IMR-90 (cell line): ENCODE measurements at regions not wholly inside any gene's neighbourhood (a gene's known extent, or its start where the extent isn't known, plus 50 kb on each side); places are given as distances from the start of the nearest gene placed in this dataset.

Source experiments
- ATAC-seq: fragments of 200-7000 bp; cut with Tn5 transposase; 2 replicates; pipeline ENCODE4 v1.9.1; 2020; ENCODE audit warnings: low read depth, mild to moderate bottlenecking, moderate library complexity
- BruUV-seq: library from RNA; stranded (reverse); fragments of 400-500 nt; replicated peaks from 2 replicates; lab custom pipeline; 2021; lab: Mats Ljungman, UMichigan
- CTCF ChIA-PET: fragments of 300-600 bp; formaldehyde crosslinking; extraction: SDS; loops from one replicate; lab custom pipeline; 2021; ENCODE audit warnings: antibody characterized with exemption; lab: Yijun Ruan, JAX
- POLR2A ChIA-PET: fragments of 300-600 bp; sonication (Branson Sonifier 250); formaldehyde crosslinking; loops from one replicate; lab custom pipeline; 2022; ENCODE audit warnings: antibody characterized with exemption; ENCODE audit not compliant: unreplicated experiment; lab: Charles Lee
- DNase-seq: peaks from one replicate; pipeline ENCODE4 v3.0.0; 2013
- H2AFZ ChIP-seq: replicated peaks from 2 replicates; pipeline ENCODE3; 2013; ENCODE audit warnings: low read length, mild to moderate bottlenecking; ENCODE audit not compliant: poor library complexity
- H2AK5ac ChIP-seq: 2 replicates; pipeline ENCODE4 v1.6.1; 2013; ENCODE audit warnings: low read depth, low read length, inconsistent platforms
- H2AK9ac ChIP-seq: replicated peaks from 2 replicates; pipeline ENCODE3; 2013; ENCODE audit warnings: mild to moderate bottlenecking, low read depth, low read length, moderate library complexity; ENCODE audit not compliant: poor library complexity
- H2BK120ac ChIP-seq: 2 replicates; pipeline ENCODE4 v1.6.1; 2013; ENCODE audit warnings: low read depth, low read length, inconsistent platforms
- H2BK15ac ChIP-seq: 3 replicates; pipeline ENCODE4 v1.6.1; 2013; ENCODE audit warnings: low read depth, low read length, inconsistent platforms
- H2BK20ac ChIP-seq: 2 replicates; pipeline ENCODE4 v1.6.1; 2013; ENCODE audit warnings: low read depth, mild to moderate bottlenecking, inconsistent platforms, low read length, moderate library complexity
- H2BK5ac ChIP-seq: 2 replicates; pipeline ENCODE4 v1.6.1; 2013; ENCODE audit warnings: mild to moderate bottlenecking, low read depth, low read length, inconsistent platforms; ENCODE audit not compliant: poor library complexity, severe bottlenecking
- H3K14ac ChIP-seq: replicated peaks from 2 replicates; pipeline ENCODE4 v1.6.1; 2013; ENCODE audit warnings: low read depth, low read length, inconsistent platforms
- H3K18ac ChIP-seq: 2 replicates; pipeline ENCODE4 v1.6.1; 2013; ENCODE audit warnings: low read depth, low read length, control low read depth
- H3K23ac ChIP-seq: 2 replicates; pipeline ENCODE4 v1.6.1; 2013; ENCODE audit warnings: low read depth, low read length, inconsistent platforms
- H3K27ac ChIP-seq: 2 replicates; pipeline ENCODE4 v1.5.1; 2013; ENCODE audit warnings: mild to moderate bottlenecking, control low read depth, low read length; ENCODE audit not compliant: insufficient read depth
- H3K27me3 ChIP-seq: 2 replicates; pipeline ENCODE4 v1.6.1; 2013; ENCODE audit warnings: low read length; ENCODE audit not compliant: control insufficient read depth, insufficient read depth
- H3K36me3 ChIP-seq: 2 replicates; pipeline ENCODE4 v1.6.1; 2013; ENCODE audit warnings: low read length, mixed read lengths; ENCODE audit not compliant: control insufficient read depth, insufficient read depth
- H3K4ac ChIP-seq: 2 replicates; pipeline ENCODE4 v1.6.1; 2013; ENCODE audit warnings: low read depth, low read length, inconsistent platforms
- H3K4me1 ChIP-seq: 2 replicates; pipeline ENCODE4 v1.6.1; 2013; ENCODE audit warnings: low read length, mixed read lengths; ENCODE audit not compliant: control insufficient read depth, insufficient read depth
- H3K4me2 ChIP-seq: 2 replicates; pipeline ENCODE4 v1.6.1; 2013; ENCODE audit warnings: low read depth, mild to moderate bottlenecking, control low read depth, low read length, moderate library complexity
- H3K4me3 ChIP-seq: 2 replicates; pipeline ENCODE4 v1.5.1; 2013; ENCODE audit warnings: low read depth, mild to moderate bottlenecking, control low read depth, low read length, moderate library complexity; ENCODE audit not compliant: insufficient read depth
- H3K56ac ChIP-seq: 2 replicates; pipeline ENCODE4 v1.6.1; 2013; ENCODE audit warnings: low read length, inconsistent platforms; ENCODE audit not compliant: insufficient read depth; ENCODE audit errors: extremely low read depth
- H3K79me1 ChIP-seq, 2 experiments: 2 replicates each; pipeline ENCODE4 v1.6.1; 2013; ENCODE audit warnings: low read length in 2 of 2, inconsistent platforms in 1 of 2, low read depth in 1 of 2
- H3K9ac ChIP-seq: 2 replicates; pipeline ENCODE4 v1.6.1; 2013; ENCODE audit warnings: low read depth, low read length, control low read depth
- H3K9me1 ChIP-seq: 2 replicates; pipeline ENCODE4 v1.6.1; 2013; ENCODE audit warnings: low read length, inconsistent platforms; ENCODE audit not compliant: insufficient read depth
- H3K9me3 ChIP-seq: 2 replicates; pipeline ENCODE4 v1.6.1; 2013; ENCODE audit warnings: low read length; ENCODE audit not compliant: control insufficient read depth, insufficient read depth
- H4K20me1 ChIP-seq: 2 replicates; pipeline ENCODE4 v1.6.1; 2013; ENCODE audit warnings: low read length, inconsistent platforms; ENCODE audit not compliant: insufficient read depth
- H4K5ac ChIP-seq: 2 replicates; pipeline ENCODE4 v1.6.1; 2013; ENCODE audit warnings: mild to moderate bottlenecking, low read depth, low read length, control low read depth
- H4K8ac ChIP-seq, 2 experiments: 2 replicates each; pipeline ENCODE4 v1.6.1; 2013; ENCODE audit warnings: low read depth in 2 of 2, low read length in 2 of 2, control low read depth in 1 of 2, inconsistent platforms in 1 of 2
- H4K91ac ChIP-seq: 2 replicates; pipeline ENCODE4 v1.6.1; 2013; ENCODE audit warnings: low read depth, low read length, inconsistent platforms; ENCODE audit not compliant: insufficient read depth
- BHLHE40 ChIP-seq: fragments of 150-350 bp; IDR thresholded peaks from 2 replicates; pipeline ENCODE4 v1.6.1; 2016; ENCODE audit warnings: mild to moderate bottlenecking, low read depth, low read length
- WGBS, 2 experiments: methylation state at CpG; one replicate each; pipeline versions ENCODE4 v1.1.5 to v1.1.7; 2013; ENCODE audit warnings: missing lambda C conversion rate in 2 of 2; ENCODE audit not compliant: insufficient read length in 1 of 2; ENCODE audit errors: extremely low coverage in 2 of 2; 5-methylcytosine and 5-hydroxymethylcytosine counted together
- dilution Hi-C: fragments of 300-500 bp; cut with HindIII; formaldehyde crosslinking; loops from one replicate; pipeline ENCODE4 v1.14.3; 2018; ENCODE audit warnings: low sequenced_read_pairs; ENCODE audit not compliant: unreplicated experiment
- in situ Hi-C: fragments of 300-500 bp; cut with MboI; formaldehyde crosslinking; loops from 3 replicates; pipeline ENCODE4 v1.14.3; 2019; ENCODE audit warnings: low sequenced_read_pairs, inconsistent platforms, mixed read lengths
- intact Hi-C: fragments of 100-400 bp; cut with micrococcal nuclease; formaldehyde crosslinking; loops from 2 replicates; pipeline ENCODE4 v1.10.0; 2022

DNA sequence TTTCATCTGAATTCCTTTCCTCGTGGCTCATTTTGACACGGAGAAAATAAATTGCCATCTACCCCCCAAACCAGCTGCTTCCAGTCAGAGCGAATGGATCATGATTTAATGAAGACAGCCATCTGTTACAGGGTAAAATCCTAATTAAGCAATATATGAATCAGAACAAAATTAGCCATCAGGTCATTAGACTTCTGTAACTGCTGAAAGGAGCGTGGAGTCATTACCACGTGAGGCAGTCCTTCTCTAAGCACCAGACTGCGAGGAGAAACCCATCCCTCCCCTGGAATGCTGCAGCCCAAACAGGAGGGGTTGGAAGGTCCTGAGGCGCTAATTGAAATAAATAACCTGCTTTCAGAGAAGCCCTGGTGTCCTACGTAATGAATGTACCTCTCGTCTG, 51.1 kb upstream of the TCL1A start:
- no peak overlapping the region for H3K56ac ChIP-seq
- no peaks in the 10 kb centered on the region for H3K4me1 ChIP-seq
- no peak overlapping the region for H4K5ac ChIP-seq
- H2AK5ac ChIP-seq = no peak overlapping the region
- H2BK5ac ChIP-seq = no peak overlapping the region
- no peak overlapping the region for H3K4me2 ChIP-seq
- WGBS, 2 experiments = no CpG with 5 or more reads among the region's 9 CpGs
- H3K9ac ChIP-seq = no peak overlapping the region
- H2BK120ac ChIP-seq = no peak overlapping the region
- no peak overlapping the region for H4K91ac ChIP-seq
- no peak overlapping the region for H2BK15ac ChIP-seq
- H3K18ac ChIP-seq = no peak overlapping the region
- no peak overlapping the region for H3K4ac ChIP-seq
- no peak overlapping the region for H4K8ac ChIP-seq
- H3K23ac ChIP-seq = no peak overlapping the region
- H3K27me3 ChIP-seq = no peaks in the 10 kb centered on the region
- no peaks in the 10 kb centered on the region for H3K9me3 ChIP-seq
- H3K14ac ChIP-seq = no peak overlapping the region
- in situ Hi-C loops = loop anchor here (25.0 kb wide), 1 partner anchor 328 kb away; no protein-coding TSS in a partner anchor
- no peak overlapping the region for H2BK20ac ChIP-seq
- H3K36me3 ChIP-seq = no peaks in the 10 kb centered on the region
- no peak overlapping the region for H2AFZ ChIP-seq
- CTCF ChIA-PET = no interaction called here
- H3K27ac ChIP-seq = no peak overlapping the region
- no TSS peak for BruUV-seq
- POLR2A ChIA-PET = no interaction called here
- H2AK9ac ChIP-seq = no peak overlapping the region
- TF ChIP-seq BHLHE40 = no peak
- intact Hi-C loops = no loop called here
- dilution Hi-C loops = no loop called here
- H3K4me3 ChIP-seq = no peak overlapping the region
- DNase-seq = no peak
- no peaks in the 10 kb centered on the region for H3K79me1 ChIP-seq
- H4K20me1 ChIP-seq = no peaks in the 10 kb centered on the region
- no peak for ATAC-seq
- no peaks in the 10 kb centered on the region for H3K9me1 ChIP-seq
